ENCODE measurements at regions not wholly inside any gene's neighbourhood (a gene's known extent, or its start where the extent isn't known, plus 50 kb on each side); places are given as distances from the start of the nearest gene placed in this dataset.

DNA sequence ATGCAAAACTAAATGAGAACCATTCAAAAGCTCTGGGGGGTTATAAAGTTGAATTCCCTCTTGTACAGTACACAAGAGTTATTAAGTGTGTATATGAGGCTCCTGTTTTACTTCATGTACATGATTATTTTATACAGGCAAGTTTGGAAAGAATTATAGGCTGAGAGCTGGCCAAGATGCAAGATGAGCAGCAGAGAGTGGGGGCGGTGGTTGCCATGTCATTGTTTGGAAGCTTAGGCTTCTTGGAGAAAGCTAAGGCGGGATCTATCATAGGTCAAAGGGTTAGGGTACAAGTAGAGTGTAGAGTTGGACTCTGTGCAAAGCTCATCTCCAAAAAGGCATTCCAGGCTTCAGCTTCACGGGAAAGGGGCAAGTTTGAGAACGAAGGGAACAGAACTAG, 297.1 kb upstream of the TBX3 start:
- H3K4me1 ChIP-seq (ENCODE audit: insufficient read depth, low read length): no peaks in the 10 kb centered on the region
- H3K9me3 ChIP-seq (ENCODE audit: control insufficient read depth, insufficient read depth, low read length): no peaks in the 10 kb centered on the region; the same call in 1 of the 2 replicates
- H3K9ac ChIP-seq (ENCODE audit: low read depth, low read length): no peak overlapping the region
- no peaks in the 10 kb centered on the region for H3K36me3 ChIP-seq (ENCODE audit: insufficient read depth, low read length)

DNA sequence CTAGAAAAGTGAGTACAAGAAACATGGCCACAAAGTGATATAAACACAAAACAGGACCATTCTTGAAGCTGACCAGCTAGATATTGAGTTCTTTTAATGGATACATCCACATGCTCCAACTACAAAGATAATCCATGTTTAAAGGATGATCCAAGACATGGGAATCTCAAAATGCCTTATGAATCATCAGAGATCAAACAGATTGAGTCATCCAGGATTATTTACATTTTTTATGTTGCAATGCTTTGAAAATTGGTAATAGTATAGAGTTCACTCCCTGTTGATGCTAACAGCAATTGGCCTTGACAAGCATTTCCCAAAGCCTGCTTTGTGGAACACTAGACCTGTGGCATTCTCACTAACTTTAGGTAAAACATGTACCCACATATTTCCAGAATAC, 293.0 kb upstream of the TBX3 start:
- no peak overlapping the region for H3K9ac ChIP-seq (ENCODE audit: low read depth, low read length)
- H3K36me3 ChIP-seq (ENCODE audit: insufficient read depth, low read length): no peaks in the 10 kb centered on the region

DNA sequence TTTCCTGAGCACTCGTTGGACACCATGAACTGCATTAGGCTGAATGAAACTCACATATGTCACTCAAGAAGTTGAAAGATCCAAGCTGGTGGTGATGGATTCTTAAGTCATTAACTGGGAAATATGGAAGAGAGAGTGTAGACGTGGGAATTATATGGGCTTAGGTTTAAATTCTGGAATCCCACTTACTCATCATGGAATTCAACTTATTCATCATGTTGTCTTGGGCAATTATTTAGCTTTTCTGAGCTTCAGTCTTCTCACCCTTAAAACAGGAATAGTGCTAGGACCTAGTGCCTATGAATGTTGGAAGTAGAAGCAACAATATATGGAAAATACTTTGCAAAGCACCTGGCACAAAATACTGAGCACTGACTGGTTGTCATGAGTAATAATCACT, 292.4 kb upstream of the TBX3 start:
- Histone ChIP-seq H3K9me3 (ENCODE audit: control insufficient read depth, insufficient read depth, low read length) (no peaks in the 10 kb centered on the region), H3K9ac (ENCODE audit: low read depth, low read length) (no peak overlapping the region), H3K36me3 (ENCODE audit: insufficient read depth, low read length) (no peaks in the 10 kb centered on the region), H3K4me1 (ENCODE audit: insufficient read depth, low read length) (no peaks in the 10 kb centered on the region)

More for the DNA sequence above, 293.0 kb upstream of the TBX3 start:
- Histone ChIP-seq H3K4me1 (ENCODE audit: insufficient read depth, low read length) (no peaks in the 10 kb centered on the region), H3K9me3 (ENCODE audit: control insufficient read depth, insufficient read depth, low read length) (no peaks in the 10 kb centered on the region)

DNA sequence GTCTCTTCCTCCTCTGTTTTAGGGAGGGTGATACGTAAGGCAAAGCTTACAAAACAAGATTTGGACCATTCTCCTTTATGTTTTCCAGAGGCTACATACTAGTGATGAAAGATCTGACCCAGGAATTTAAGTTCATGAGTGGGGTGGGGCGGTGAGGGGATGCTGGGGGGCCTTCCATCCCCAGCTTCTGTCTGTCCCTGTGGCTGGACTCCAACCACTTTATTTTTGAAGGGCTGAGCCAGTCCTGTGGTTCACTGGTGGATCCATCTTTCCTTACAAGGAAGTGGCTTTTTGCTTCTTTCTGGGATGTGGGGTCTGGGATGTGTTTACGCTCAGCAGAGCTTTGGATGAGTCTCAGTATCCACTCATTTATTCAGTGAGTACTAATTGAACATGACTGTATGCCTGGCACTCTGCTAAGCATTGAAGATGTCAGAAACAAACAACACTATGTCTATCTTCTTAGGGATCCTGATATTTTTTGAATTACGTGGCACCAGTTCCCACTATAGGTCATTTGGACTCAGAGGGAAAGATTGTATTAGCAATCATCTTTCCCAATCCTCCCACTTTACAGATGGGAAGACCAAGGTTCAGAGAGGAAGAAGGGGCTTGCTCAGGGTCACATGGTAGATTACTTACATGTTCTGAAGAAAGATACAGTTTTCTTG, 291.8 kb upstream of the TBX3 start:
- Histone ChIP-seq H3K36me3 (ENCODE audit: insufficient read depth, low read length) (no peaks in the 10 kb centered on the region), H3K4me1 (ENCODE audit: insufficient read depth, low read length) (no peaks in the 10 kb centered on the region), H3K9me3 (ENCODE audit: control insufficient read depth, insufficient read depth, low read length) (no peaks in the 10 kb centered on the region), H3K9ac (ENCODE audit: low read depth, low read length) (no peak overlapping the region)

DNA sequence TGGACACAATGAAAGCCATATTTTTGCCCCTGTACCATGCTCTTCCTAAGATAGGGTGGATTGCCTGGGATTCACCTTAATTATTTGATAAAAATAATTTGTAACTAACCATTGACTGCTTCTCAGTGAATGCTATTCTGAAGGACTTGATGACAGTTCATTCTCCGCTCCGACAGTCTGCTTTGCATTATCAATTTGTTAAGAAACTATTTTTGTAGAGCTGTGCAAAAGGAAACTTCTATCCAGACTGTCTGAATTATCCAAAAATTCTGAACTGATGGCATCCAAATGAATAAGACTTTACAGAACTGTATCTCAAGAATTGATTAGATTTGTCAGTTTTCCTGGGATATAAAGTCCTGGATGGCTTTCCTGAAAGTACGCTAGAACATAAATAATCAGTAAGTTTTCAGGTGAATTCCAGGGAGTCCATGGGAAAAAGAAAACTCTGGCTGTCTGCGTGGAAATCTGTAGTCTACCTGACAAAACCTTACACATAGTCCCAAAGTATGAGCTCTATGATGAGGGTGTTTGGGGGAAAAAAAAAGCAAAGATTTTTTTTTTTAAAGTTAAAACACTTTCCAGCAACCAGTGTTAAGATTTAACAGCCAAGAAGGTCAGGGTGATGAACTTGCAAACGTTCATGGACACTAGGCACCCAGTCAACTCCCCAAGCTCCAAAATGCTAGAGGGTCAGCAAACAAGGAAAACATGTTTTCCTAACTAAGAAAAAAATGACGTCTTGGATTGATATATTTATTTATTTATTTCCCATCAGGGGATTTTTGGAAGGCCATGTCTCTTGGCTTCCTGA, 291.1 kb upstream of the TBX3 start:
- Histone ChIP-seq H3K9ac (ENCODE audit: low read depth, low read length) (no peak overlapping the region), H3K4me1 (ENCODE audit: insufficient read depth, low read length) (no peaks in the 10 kb centered on the region), H3K9me3 (ENCODE audit: control insufficient read depth, insufficient read depth, low read length) (no peaks in the 10 kb centered on the region), H3K36me3 (ENCODE audit: insufficient read depth, low read length) (no peaks in the 10 kb centered on the region)

DNA sequence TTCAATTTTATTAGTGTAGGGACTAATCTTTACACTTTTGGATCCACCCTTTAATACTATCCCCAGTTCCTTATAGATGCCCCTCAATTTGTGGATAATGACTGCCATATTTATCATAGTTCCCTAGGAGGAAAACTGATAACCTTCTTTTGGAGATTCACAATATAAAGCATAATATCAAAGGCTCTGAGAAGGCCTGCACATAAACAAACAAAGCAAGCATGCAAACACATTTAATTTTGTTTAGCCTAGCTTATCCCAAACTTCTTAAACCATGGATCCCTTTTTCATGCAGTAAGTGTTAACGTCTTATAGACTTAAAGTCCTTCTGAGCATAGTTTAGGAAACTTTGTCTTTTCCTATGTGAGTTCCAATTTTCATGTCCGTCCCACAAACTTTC, 290.4 kb upstream of the TBX3 start:
- no peaks in the 10 kb centered on the region for H3K36me3 ChIP-seq (ENCODE audit: insufficient read depth, low read length)
- H3K9me3 ChIP-seq (ENCODE audit: control insufficient read depth, insufficient read depth, low read length): no peaks in the 10 kb centered on the region
- H3K9ac ChIP-seq (ENCODE audit: low read depth, low read length): no peak overlapping the region
- no peaks in the 10 kb centered on the region for H3K4me1 ChIP-seq (ENCODE audit: insufficient read depth, low read length)

DNA sequence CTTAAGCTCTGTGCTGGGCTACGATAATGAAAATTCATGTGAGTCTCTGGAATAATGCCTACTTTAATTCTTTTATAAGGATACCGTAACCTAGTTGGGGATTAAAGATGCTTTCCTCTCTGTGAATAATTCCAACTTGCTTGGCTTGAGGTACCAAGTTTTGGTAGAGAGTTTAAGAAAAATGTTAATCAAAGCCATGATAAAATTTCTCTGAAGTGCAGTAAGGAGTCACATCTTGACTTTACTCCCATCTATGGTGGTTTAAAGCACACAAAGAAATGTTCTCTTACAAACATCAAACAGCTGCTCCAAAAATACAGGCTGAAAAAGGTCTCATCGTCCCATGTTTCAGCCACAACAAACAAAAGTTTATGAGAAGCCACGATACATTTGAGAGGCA, 284.8 kb upstream of the TBX3 start:
- Histone ChIP-seq H3K36me3 (ENCODE audit: insufficient read depth, low read length) (no peaks in the 10 kb centered on the region), H3K9me3 (ENCODE audit: control insufficient read depth, insufficient read depth, low read length) (no peaks in the 10 kb centered on the region), H3K4me1 (ENCODE audit: insufficient read depth, low read length) (no peaks in the 10 kb centered on the region), H3K9ac (ENCODE audit: low read depth, low read length) (no peak overlapping the region)

DNA sequence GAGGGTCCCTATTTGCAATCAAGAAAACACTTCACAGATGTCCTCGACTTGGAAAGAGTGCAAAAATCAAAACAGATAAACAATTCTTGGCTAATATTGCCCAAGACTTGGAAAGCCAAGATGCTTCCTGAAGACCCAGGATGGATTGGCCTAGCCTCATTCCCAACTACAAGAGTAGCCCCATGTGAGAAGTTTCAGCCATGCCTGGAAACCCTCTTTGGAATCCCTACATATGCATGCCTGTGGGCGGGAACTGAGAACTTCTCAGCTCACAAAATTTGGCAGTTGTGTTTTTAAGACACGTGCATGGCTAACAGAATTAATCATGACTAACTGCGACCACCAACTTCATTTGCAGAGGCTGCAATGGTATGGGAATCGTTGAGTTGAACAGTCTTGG, 283.2 kb upstream of the TBX3 start:
- Histone ChIP-seq H3K9me3 (ENCODE audit: control insufficient read depth, insufficient read depth, low read length) (no peaks in the 10 kb centered on the region), H3K36me3 (ENCODE audit: insufficient read depth, low read length) (no peaks in the 10 kb centered on the region), H3K4me1 (ENCODE audit: insufficient read depth, low read length) (no peaks in the 10 kb centered on the region), H3K9ac (ENCODE audit: low read depth, low read length) (no peak overlapping the region)

DNA sequence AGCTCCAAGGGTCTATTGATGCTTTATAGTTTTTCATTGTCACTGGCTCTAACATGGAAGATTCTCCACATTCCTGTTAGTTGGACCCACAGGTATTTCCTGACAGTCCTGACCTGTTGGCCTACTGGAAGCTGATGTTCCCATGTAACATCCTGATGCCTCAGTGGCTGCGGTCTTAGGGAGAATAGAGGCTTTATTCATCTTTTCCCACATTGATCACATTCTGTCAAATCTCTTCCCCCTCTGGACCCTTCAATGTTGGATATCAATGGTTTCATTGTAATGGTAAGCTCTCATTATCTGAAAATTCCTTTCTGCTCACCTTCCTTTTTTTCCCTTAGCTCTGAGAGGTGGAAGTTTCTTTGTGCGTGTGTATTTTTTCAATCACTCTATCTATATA, 280.9 kb upstream of the TBX3 start:
- no peak overlapping the region for H3K9ac ChIP-seq (ENCODE audit: low read depth, low read length)
- no peaks in the 10 kb centered on the region for H3K36me3 ChIP-seq (ENCODE audit: insufficient read depth, low read length)
- H3K9me3 ChIP-seq (ENCODE audit: control insufficient read depth, insufficient read depth, low read length): no peaks in the 10 kb centered on the region
- no peaks in the 10 kb centered on the region for H3K4me1 ChIP-seq (ENCODE audit: insufficient read depth, low read length)

DNA sequence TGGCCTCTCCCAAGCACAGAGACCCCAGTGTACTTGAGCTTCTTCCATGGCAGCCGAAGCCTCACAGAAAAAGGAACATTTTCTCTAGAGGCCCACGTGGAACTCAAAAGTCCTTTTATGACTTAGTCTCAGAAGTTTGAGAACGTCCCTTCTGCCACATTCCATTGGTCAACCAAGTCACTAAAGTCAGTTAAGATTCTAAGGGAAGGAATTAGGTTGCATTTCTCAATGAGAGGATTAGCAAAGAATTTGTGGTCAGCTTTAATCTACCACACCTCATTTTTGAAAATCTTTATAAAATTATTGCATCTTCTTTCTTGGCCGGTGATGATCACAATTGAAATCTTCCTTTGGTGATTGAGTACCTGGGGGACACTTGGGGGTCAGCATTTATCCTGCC, 279.9 kb upstream of the TBX3 start:
- no peak overlapping the region for H3K9ac ChIP-seq (ENCODE audit: low read depth, low read length)
- H3K9me3 ChIP-seq (ENCODE audit: control insufficient read depth, insufficient read depth, low read length): no peaks in the 10 kb centered on the region
- H3K4me1 ChIP-seq (ENCODE audit: insufficient read depth, low read length): no peaks in the 10 kb centered on the region
- no peaks in the 10 kb centered on the region for H3K36me3 ChIP-seq (ENCODE audit: insufficient read depth, low read length)

DNA sequence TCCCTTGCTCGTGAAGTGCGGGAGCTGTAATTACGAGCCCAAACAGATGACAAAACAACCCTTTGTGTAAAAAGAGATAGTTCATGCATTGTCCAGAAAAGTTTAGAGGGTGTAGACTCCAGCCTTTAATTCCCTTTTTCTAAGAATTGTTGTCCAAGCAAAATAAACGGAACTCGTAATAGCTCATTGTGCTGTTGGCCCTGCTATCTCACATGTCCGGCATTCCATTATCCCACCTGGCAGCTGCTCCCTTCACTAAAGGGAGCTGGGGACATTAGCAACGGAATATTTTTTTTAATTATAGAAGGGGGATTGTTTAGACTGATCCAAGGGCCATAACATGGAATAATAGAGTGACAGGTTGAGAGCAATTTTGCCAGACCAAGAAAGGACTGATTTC, 277.5 kb upstream of the TBX3 start:
- Histone ChIP-seq H3K36me3 (ENCODE audit: insufficient read depth, low read length) (no peaks in the 10 kb centered on the region), H3K9me3 (ENCODE audit: control insufficient read depth, insufficient read depth, low read length) (no peaks in the 10 kb centered on the region), H3K4me1 (ENCODE audit: insufficient read depth, low read length) (no peaks in the 10 kb centered on the region), H3K9ac (ENCODE audit: low read depth, low read length) (no peak overlapping the region)

DNA sequence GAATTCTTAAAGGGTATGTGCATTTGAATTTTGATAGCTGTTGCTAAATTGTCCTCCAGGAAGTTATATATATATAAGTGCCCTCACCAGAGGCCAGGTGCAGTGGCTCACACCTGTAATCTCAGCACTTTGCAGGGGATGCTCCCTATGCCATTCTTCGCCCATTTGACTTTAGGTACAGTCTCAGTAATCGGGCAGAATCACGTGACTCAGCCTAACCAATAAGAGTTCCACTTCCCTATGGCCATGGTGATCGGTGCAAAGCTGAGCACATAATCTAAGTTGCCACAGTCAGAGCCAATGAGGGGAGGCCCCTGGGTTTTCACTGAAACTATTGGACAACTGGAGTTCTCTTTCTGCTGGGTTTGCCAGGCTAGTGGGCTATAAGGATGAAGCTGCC, 274.6 kb upstream of the TBX3 start:
- H3K36me3 ChIP-seq (ENCODE audit: insufficient read depth, low read length): no peaks in the 10 kb centered on the region
- no peak overlapping the region for H3K9ac ChIP-seq (ENCODE audit: low read depth, low read length)
- no peaks in the 10 kb centered on the region for H3K4me1 ChIP-seq (ENCODE audit: insufficient read depth, low read length)
- no peaks in the 10 kb centered on the region for H3K9me3 ChIP-seq (ENCODE audit: control insufficient read depth, insufficient read depth, low read length)

DNA sequence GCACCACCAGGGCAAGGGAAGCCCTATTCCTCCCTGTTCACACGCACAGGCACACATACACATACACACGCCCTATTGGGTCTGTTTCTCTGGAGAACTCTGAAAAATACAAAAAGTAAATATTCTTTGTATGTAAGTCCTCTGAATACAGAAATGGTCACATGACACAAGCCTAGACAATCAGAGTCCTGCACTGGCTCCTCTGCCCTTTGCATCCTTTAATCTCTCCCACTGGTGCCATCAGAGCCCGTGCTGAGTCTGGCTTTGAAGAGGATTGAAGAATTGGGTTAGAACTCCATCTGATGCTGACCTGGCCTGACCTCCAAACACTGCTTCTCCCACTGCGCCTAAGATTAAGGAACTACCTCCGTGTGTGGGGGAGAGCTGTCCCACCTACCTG, 273.2 kb upstream of the TBX3 start:
- Histone ChIP-seq H3K9ac (ENCODE audit: low read depth, low read length) (no peak overlapping the region), H3K36me3 (ENCODE audit: insufficient read depth, low read length) (no peaks in the 10 kb centered on the region), H3K9me3 (ENCODE audit: control insufficient read depth, insufficient read depth, low read length) (no peaks in the 10 kb centered on the region), H3K4me1 (ENCODE audit: insufficient read depth, low read length) (no peaks in the 10 kb centered on the region)

DNA sequence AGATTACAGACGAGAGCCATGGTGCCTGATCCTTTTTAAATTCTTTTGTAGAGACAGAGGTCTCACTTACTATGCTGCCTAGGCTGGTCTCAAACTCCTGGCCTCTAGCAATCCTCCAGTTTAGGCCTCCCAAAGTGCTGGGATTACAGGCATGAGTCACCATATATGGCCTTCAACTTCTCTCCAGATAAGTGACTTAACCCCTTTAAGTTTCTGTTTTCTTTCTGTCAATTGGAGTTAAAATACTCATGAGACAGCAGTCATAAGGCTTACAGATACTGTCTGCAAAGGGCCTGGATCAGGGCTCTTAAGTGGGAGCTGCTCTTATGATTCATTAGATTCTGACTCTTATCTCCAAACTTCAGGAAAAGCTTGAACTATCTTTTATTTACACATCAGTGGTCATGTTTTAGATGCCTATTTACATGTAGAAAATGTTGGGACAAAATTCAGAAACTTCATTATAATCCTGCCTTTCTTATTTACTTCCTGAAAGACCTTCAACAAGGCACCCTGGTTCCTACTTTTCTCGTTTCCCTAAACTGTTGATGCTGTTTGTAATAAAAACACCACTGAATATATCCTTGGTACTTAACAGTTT, 271.5 kb upstream of the TBX3 start:
- Histone ChIP-seq H3K9me3 (ENCODE audit: control insufficient read depth, insufficient read depth, low read length) (no peaks in the 10 kb centered on the region), H3K4me1 (ENCODE audit: insufficient read depth, low read length) (no peaks in the 10 kb centered on the region), H3K36me3 (ENCODE audit: insufficient read depth, low read length) (no peaks in the 10 kb centered on the region), H3K9ac (ENCODE audit: low read depth, low read length) (no peak overlapping the region)

DNA sequence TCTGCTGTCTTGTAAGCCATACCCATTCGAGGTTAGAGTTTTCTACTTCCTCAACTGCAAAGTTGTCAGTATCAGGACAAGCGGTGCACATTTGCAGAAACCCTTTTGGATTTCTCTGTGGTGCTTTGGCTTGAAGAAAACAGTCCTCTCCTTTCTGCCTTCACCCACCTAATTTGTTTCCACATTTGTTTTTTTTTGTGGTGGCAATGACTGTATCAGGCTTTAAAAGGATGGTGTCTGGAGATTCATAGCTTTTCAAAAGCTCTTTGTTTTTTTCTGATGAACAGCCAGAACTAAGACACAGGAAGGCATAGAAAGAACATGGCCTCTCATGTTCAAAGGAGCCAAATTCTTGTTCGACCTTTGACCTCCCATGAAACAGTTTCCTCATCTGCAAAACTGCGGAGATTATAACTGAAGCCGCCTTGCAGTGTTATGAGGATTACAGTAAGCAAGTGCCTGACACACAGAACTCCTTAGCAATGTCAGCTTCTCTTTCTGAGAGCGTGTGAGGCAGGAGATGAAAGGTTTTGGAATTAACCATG, 270.6 kb upstream of the TBX3 start:
- H3K9ac ChIP-seq (ENCODE audit: low read depth, low read length): no peak overlapping the region
- no peaks in the 10 kb centered on the region for H3K4me1 ChIP-seq (ENCODE audit: insufficient read depth, low read length)
- H3K36me3 ChIP-seq (ENCODE audit: insufficient read depth, low read length): no peaks in the 10 kb centered on the region
- no peaks in the 10 kb centered on the region for H3K9me3 ChIP-seq (ENCODE audit: control insufficient read depth, insufficient read depth, low read length)

All from ES-I3 (cell line).